ENCODE measurements at regions not wholly inside any gene's neighbourhood (a gene's known extent, or its start where the extent isn't known, plus 50 kb on each side); places are given as distances from the start of the nearest gene placed in this dataset.
"Not testable (repeated sequence)": the region's sequence is repeated elsewhere in the genome, so short reads cannot be mapped to it uniquely, and the experiment has no call there.

DNA sequence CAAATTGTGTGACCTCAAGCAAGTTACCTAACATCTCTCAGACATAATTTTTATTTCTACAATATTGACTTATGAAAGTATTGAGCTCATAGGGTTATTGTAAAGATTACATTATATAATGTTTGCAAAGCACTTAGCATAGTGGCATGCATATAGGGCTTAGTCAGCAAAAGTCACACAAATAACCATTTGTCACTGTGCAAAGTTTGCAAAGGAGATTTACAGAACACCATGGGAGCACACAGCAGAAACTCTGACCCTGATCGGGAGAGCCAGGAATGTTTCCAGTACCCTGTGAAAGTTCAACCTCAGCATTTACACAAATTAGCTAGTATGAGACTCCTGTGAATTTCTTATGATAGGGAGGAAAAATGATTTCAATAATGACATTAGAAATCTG is 804.6 kb upstream of the RAG2 start:
- in situ Hi-C loops (cut with HindIII; ENCODE audit: low sequenced_read_pairs), result no loop called here

DNA sequence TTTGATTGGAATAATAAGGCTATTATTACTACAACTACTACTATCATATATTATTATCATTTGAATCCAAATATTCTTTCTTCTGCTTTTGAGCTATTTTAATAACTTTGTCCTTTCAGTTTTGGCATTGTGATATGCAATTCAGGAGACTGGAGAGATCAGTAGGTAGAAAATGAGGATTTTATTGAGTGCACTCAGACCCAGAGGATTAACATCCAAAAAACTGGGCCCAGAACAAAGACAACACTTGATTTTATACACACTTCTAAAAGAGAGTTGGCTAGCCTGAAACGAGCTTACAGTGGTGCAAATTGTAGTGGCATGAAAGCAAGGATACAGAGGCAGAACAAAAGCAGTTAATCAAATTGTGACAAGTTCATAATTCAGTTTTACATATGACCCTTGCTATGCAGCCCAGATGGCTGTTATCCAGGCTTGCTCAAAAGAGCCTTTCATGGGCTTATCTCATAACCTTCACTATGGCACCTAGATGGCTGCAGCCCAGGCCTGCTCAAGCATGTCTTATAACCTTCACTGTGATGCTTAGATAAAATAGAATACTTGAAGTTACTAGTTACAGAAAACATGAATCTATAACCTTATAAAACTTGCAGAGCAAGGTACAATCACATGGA is 796.3 kb upstream of the RAG2 start:
- in situ Hi-C loops (cut with HindIII; ENCODE audit: low sequenced_read_pairs), result no loop called here

DNA sequence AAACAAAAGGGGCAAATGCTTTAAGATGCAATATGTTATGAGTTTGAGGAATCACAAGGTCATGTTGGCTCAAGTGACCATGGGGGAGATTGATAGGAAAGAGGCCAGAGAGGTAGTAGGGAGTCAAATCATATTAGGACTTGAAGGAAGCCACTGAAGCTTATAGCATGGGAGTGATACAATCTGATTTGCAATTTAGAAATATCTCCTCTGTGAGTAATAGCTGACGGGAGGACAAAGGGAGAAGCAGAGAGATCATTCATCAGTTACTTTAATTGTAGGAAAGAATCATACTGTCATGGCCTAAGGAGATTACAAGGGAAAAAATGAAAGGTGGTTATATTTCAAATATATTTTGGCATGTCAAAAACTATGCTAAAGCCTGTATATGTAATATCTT is 793.6 kb upstream of the RAG2 start:
- in situ Hi-C loops (cut with HindIII; ENCODE audit: low sequenced_read_pairs), result no loop called here

DNA sequence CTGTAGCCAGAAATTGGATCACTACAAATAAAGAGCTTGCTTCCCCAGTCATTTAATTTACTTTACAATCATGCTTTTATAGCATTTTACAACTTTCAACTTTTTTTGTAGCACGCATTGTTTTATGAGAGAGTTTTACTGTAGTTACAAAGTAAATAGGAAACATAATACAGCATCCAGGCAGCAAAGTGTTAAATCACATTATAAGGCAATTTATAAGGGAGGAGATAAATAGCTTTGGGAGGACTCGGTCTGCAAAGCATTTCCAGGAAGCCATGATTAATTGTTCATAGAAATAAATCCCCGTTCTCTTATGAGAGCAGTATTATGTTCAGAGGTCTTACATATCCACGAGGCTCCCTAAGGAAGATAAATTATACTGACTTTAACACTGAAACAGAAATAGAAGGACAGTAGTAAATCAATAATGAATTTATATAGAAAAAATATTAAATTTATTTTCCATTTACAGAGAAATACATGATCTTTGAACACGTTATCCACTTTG is 792.6 kb upstream of the RAG2 start:
- in situ Hi-C loops (cut with HindIII; ENCODE audit: low sequenced_read_pairs), result no loop called here

DNA sequence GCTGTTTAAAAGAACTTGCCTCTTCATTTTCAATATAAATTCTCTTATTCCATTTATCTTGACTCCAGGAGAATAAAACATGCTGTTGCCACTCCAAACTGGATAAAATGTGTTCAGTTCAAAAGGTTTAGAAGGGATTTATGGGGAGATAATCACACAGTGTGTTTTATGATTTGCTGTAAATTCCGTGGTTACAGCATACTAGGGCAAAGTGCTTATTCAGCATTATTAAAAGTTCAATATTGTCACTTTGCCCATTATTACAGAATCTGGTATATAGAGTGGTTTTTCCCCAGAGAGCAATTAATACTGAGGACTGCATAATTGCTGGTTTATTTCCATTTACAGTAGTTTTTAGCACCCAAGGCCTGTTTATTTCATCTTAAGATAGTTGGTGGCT is 780.9 kb upstream of the RAG2 start:
- in situ Hi-C loops (cut with HindIII; ENCODE audit: low sequenced_read_pairs), result no loop called here

DNA sequence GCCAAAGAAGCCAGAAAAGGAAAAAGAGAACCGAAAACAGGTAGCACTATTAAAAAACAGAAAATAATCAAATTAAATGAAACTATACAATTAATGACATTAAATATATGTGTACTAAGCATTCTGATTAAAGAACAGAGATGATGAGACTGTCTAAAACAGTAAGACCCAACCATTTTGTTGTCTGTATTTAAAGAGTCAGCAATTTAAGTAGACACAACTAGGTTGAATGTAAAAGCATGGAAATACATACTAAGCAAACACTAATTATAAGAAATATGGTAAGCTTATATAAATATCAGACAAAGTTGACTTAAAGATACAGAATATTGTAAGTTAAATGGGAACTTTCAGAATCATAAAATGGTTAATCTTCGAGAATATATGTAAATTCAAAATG is 774.6 kb upstream of the RAG2 start:
- in situ Hi-C loops (cut with HindIII; ENCODE audit: low sequenced_read_pairs), result no loop called here

DNA sequence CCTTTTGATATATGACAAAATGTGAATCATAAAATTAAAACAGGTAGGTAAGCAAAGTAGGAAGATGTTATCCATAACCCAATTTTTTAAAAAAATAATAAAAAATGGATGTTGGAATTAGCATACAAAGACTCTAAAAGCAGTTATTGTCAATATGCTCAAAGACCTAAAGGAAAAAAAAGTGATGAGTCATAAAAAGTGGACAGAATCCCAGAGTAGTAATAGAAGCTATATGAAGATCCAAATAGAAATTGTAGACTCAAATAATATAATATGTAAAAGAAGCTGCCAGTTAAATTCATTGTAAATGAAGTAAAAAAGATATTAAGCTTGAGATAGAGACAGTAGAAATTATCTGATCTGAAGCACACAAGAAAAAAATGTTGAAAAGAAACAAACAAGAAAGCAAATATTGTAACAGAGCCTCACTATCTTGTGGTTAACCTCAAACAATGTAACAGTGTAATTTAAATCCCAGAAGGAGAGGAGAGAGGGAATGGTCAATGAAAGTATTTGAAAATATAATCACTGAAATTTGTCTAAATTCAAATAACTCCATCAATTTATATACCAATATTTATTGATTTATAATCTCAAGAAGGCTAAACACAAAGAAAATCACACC is 773.4 kb upstream of the RAG2 start:
- in situ Hi-C loops (cut with HindIII; ENCODE audit: low sequenced_read_pairs), result no loop called here

DNA sequence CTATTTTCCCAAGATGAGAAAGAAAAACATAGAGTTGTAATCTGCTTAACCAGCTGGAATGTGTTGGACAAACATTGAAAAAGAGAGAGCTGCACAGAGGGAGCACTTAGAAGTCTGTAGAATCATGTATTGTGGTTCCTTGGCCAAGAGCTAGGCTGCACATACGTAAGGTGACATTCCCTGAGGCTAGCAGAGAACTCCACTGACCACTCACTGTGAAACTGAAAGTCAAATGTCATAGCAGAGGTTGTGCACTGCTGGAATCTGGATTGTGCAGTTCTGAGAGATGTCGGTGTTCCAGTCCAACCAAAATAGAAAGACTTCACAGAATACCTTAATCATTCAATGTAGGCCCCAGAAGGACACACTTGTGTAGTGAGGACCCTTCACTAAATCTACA is 772.8 kb upstream of the RAG2 start:
- in situ Hi-C loops (cut with HindIII; ENCODE audit: low sequenced_read_pairs), result no loop called here

DNA sequence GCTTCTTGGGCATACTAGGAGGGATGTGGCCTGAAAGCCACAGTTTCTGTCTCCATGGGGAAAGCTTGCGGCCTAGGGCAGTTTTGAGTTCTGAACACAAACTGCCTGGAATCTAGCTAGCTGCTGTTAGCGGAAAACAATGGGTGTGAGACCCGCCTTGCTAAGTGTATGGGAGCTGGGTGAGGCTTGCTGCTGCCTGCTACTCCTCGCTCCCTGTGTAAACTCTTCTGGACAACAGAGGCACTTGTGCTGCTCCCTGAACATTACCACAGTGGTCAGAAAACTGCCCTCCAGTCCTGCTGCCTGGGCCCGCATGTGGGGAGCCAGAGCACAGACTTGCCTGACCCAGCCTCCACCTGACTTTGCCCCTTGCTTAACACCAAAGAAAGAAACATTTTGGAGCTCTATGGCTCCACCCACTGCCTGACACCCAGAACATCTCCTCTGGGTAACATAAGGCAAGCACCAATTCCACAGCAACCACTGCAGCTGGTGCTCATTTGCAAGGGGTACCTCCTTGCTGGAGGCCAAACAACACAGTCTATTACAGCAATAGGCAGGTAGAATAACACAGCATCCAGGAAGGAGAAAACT is 766.3 kb upstream of the RAG2 start:
- in situ Hi-C loops (cut with HindIII; ENCODE audit: low sequenced_read_pairs), result no loop called here

DNA sequence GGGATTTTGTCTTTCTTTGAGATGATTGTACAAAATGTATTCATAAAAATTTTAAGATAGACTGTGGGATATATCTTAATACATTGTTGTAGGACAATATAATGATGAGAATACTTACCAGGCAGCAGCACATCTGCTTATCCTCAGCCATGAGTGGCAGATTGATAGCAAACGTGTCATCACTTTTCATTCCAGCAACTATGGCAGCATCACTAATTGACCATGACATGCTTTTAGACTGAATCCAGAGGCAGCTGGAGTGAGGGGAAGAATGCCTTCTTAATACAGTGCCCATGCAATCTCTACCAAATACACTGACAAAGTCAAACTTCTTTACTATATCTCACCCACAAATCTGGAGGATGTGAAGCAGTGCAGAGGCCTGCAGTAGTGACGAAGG is 755.2 kb upstream of the RAG2 start:
- in situ Hi-C loops (cut with HindIII; ENCODE audit: low sequenced_read_pairs), result no loop called here

DNA sequence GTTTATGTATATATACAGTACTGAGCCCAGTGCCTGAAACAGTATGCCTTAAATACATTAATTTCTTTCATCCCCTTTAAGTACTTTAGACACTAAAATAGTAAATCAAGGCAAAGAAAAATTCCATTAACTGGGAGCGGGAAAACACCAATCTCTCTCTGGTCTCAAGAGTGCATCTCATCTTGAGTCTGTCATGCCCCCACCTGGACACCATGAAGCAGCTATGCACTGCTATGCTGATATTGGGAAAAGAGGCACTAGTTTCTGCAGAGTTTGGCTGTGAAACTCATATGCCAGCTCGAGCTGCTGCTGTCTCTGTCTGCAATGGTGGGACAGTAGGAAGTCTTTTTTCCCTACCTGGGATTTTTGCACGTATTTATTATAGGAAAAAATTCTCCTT is 754.4 kb upstream of the RAG2 start:
- in situ Hi-C loops (cut with HindIII; ENCODE audit: low sequenced_read_pairs), result no loop called here

DNA sequence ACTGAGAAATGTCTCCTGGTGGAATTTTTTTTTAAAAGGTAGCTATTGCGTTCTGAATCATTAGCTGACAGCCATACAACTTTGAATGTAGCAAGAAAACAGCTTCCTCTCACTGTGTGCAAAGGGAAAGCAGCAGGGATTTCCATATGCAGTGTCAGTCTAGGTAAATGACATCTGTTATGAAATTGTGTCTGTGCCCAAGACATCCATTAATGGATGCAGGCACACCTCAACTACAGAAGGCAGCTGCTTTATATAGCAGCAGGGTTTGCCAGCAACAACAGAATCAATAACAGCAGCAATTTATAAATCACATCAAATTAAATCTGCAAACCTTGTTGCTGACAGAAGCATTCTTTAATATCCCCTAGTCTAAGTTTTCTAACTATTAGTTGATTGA is 745.3 kb upstream of the RAG2 start:
- in situ Hi-C loops (cut with HindIII; ENCODE audit: low sequenced_read_pairs), result no loop called here

DNA sequence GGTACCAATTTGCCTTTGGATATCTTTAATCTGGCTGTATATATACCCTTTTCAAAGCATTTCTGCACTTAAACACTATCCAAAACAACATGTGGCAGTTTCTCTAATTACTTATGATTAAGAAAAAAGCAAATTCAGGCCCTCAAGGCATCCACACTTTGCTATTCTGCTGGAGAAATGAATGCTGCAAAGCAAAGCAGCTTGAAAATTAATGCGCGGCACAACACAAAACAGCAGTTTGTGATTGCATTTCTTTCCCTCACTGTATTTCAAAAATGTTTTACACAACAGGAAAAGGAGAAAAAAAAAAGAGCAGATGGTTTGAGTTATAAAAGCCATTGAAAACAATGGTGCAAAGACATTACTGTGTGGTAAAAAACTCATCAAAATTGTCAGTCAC is 738.4 kb upstream of the RAG2 start:
- in situ Hi-C loops (cut with HindIII; ENCODE audit: low sequenced_read_pairs), result no loop called here

DNA sequence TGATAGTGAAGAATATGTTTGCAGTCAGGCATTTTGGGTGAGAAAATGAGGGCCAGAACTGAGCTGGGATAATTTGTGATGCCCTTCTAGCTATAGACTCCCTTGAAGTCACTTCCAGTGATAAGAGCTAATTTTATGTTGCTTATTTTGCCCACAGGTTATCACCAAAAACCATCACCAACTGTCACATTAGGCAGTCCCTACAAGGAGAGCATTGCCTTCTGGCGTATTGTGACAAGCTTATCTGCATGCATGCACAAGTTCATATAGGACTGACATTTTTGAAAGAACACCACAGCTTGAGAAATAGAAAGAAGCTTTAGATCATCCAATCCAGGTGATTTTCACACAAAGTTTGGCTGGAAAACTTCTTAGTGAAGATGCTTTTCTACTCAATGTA is 735.3 kb upstream of the RAG2 start:
- in situ Hi-C loops (cut with HindIII; ENCODE audit: low sequenced_read_pairs), result no loop called here

DNA sequence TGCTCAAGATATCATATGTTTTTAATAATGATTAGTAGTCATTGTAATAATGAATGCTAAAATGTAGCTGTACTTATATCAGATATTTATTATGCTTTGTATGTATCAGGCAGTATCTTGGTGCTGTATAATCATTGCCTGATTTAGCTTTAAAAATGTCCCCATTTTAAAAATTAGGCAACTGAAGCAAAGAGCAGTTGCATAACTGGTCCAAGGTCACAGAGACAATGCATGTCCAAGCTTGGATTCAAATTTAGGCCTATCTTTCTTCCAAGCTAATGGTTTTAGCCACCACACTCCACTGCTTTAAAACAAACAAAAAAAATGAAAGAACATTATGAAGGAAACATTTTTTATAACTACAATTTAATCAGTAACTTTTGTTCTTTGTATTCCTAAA is 725.8 kb upstream of the RAG2 start:
- in situ Hi-C loops (cut with HindIII; ENCODE audit: low sequenced_read_pairs), result no loop called here

DNA sequence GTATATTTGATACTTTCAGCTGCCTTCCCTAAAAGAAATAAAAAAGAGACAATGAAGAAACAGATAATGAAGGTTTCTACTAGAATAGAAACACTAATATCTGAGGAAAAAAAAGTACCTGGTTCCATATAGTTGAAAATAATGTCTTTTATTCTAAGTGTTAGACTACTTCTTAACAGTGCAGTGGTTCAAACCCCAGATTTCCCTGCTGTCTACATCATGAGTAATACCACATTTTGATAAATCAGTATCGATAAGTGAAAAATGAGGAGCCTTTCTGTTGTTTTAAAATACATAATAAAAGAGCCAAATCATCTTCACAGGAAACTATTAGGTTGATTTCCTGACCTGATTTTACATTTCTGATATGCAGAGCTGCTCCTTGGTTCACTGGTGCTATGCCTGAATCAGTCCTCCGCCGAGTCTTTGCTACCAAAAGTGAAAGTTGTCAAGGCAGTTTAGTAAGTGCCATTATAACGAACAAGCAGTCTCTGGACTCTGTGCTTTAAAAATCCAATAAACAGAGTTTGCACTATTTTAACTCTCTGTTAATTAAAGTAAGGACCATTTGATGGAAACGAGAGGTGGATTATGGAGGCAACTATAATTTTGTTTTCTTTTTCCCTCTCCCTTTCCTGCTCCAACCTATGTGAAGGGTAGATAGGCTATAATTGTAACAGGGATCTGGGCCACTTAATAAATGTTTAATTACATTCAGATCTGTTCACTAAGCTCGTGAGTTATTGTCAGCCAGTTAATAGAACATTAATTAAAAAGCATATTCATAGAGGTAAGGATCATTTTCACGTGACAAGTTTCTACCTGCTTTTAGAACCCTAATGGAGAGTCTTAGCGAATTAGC is 724.5 kb upstream of the RAG2 start:
- in situ Hi-C loops (cut with HindIII; ENCODE audit: low sequenced_read_pairs), result no loop called here

DNA sequence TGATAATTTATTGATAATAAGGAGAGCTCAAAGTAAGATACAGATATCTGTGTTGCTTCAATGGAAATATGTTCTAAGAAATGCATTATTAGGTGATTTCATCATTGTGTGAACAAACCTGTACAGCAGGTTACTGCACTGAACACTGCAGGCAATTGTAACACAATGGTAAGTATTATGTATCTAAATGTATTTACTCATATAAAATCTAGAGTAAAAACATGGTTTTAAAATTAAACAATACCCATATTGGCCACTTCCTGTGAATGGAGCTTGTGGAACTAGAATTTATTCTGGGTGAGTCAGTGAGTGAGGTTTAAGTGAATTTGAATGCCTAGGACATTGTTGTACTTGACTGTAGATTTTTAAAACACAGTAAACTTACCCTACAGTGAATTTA is 722.9 kb upstream of the RAG2 start:
- in situ Hi-C loops (cut with HindIII; ENCODE audit: low sequenced_read_pairs), result no loop called here

DNA sequence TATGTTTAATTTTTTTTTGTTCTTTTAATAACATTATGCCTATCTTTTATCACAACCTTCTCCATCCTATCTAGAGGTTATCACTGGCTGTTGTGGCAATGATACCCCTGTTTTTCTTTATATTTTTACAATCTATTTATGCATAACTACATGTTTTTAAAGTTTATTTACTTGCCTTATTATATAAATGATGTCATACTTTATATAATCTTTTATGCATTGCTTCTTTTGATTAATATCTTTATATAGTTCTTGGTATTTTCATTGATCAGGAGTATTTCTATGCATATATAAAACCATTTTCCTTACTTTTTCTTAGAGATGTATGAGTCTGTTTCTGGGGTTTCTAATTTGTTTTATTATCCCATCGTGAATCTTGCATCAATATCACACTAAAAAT is 719.8 kb upstream of the RAG2 start:
- in situ Hi-C loops (cut with HindIII; ENCODE audit: low sequenced_read_pairs), result no loop called here

DNA sequence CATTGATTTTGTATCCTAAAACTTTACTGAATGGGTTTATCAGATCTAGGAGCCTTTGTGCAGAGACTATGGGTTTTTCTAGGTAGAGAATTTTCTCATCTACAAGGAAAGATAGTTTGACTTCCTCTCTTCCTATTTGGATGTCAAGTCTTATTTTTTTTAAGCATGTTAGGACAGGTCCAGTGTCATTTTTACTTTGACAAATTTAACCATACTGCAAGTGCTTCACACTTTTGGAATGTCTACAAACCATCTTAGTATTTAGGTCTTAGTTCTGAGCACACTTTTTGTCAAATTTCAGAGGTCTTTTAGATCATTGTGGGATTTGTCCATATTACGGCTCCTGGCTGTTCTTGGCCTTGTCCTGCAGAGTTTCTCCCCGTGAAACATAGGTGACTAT is 715.2 kb upstream of the RAG2 start:
- in situ Hi-C loops (cut with HindIII; ENCODE audit: low sequenced_read_pairs), result no loop called here

DNA sequence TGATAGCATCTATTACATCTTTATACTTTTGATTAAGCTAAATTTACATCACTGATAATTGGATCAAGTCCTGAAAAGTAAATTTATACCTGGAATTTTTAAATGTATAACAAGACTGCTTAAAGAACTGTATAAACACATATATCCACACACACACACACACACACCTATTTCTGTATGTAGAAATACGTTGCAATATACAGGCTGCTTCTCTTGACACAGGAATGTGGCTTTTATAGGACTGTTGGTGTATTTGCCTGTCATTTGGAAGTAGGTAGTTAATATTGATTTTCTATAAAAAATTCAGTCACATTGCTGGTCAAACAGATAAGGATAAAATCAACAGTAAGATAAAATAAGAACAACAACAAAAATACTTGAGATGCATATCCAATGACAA is 708.5 kb upstream of the RAG2 start:
- in situ Hi-C loops (cut with HindIII; ENCODE audit: low sequenced_read_pairs), result no loop called here

DNA sequence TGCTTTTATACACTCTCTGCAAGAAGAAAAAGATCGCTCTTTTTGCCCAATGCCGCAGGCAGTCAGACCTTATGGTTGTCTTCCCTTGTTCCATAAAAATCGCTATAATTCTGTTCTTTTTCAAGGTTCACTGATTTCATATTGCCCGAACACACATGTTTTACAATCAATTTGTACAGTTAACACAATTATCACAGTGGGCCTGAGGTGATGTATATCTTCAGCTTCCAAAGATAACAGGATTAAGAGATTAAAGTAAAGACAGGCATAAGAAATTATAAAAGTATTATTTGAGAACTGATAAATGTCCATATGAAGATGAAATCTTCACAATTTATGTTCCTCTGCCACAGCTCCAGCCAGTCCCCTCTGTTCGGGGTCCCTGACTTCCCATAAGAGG is 703.4 kb upstream of the RAG2 start:
- in situ Hi-C loops (cut with HindIII; ENCODE audit: low sequenced_read_pairs), result not testable (repeated sequence)

DNA sequence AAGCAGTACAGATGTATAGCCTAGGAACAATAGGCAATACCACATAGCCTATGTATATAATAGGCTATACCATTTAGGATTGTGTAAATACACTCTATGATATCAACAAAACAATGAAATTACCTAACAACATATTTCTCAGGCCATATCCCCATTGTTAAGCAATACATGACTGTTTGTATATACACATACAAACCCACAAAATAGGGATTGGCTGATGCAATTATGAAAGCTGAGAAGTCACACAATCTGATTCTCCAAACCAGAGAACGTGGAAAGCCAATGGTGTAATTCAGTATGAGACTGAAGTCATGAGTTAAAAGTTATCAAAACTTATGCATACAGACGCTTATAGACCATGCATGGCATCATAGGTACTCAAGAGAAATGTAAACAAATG is 700.1 kb upstream of the RAG2 start:
- in situ Hi-C loops (cut with HindIII; ENCODE audit: low sequenced_read_pairs), result no loop called here

Measured in endothelial cell of hepatic sinusoid (primary cell).